EH (cell line): ENCODE measurements at regions not wholly inside any gene's neighbourhood (a gene's known extent, or its start where the extent isn't known, plus 50 kb on each side); places are given as distances from the start of the nearest gene placed in this dataset.

ENCODE experiments used
- DNase-seq: peaks from one replicate; pipeline ENCODE4 v3.0.0-alpha.2; 2015; ENCODE audit warnings: low read depth

GRCh38 chr6:137434640-137435039 is 59.6 kb downstream of the OLIG3 start:
- DNase-seq = no peak

- DNase-seq = no peak
These were observed 62.1 kb downstream of the OLIG3 start for GRCh38 chr6:137432054-137432611.

GRCh38 chr6:137430954-137431353 is 63.2 kb downstream of the OLIG3 start:
- DNase-seq = no peak

- DNase-seq = no peak
These were observed 66.4 kb downstream of the OLIG3 start for GRCh38 chr6:137427656-137428290.

- no peak for DNase-seq
These were observed 68.0 kb downstream of the OLIG3 start for GRCh38 chr6:137426007-137426689.

GRCh38 chr6:137424251-137424650 is 69.9 kb downstream of the OLIG3 start:
- DNase-seq = no peak

- DNase-seq = no peak
These were observed 70.6 kb downstream of the OLIG3 start for GRCh38 chr6:137423451-137424168.

- no peak for DNase-seq
These were observed 76.8 kb downstream of the OLIG3 start for GRCh38 chr6:137417396-137417795.

GRCh38 chr6:137416376-137417109 is 77.7 kb downstream of the OLIG3 start:
- DNase-seq = no peak

GRCh38 chr6:137415834-137416190 is 78.4 kb downstream of the OLIG3 start:
- no peak for DNase-seq

GRCh38 chr6:137415127-137415833 is 78.9 kb downstream of the OLIG3 start:
- peak; percentile 66 for DNase-seq

GRCh38 chr6:137414599-137414998 is 79.6 kb downstream of the OLIG3 start:
- DNase-seq = no peak

GRCh38 chr6:137413482-137413881 is 80.7 kb downstream of the OLIG3 start:
- no peak for DNase-seq

GRCh38 chr6:137412562-137412961 is 81.6 kb downstream of the OLIG3 start:
- DNase-seq = no peak

GRCh38 chr6:137409266-137409777 is 84.9 kb downstream of the OLIG3 start:
- DNase-seq = no peak

- no peak for DNase-seq
These were observed 86.4 kb downstream of the OLIG3 start for GRCh38 chr6:137407816-137408215.

GRCh38 chr6:137405806-137406205 is 88.4 kb downstream of the OLIG3 start:
- no peak for DNase-seq

GRCh38 chr6:137403855-137404254 is 90.3 kb downstream of the OLIG3 start:
- no peak for DNase-seq

GRCh38 chr6:137403443-137403842 is 90.8 kb downstream of the OLIG3 start:
- DNase-seq = no peak

- no peak for DNase-seq
These were observed 92.0 kb downstream of the OLIG3 start for GRCh38 chr6:137402143-137402680.

GRCh38 chr6:137401088-137401487 is 93.1 kb downstream of the OLIG3 start:
- DNase-seq = no peak
